Peyer's patch (tissue), 4 donors: ENCODE measurements at regions not wholly inside any gene's neighbourhood (a gene's known extent, or its start where the extent isn't known, plus 50 kb on each side); places are given as distances from the start of the nearest gene placed in this dataset.
A peak's percentile ranks its signal among the peaks of the same experiment; 100 is the strongest.
"Not testable (repeated sequence)": the region's sequence is repeated elsewhere in the genome, so short reads cannot be mapped to it uniquely, and the experiment has no call there.

Experiments
- DNase-seq, 3 donors: peaks; one replicate each; pipeline ENCODE4 v3.0.0-alpha.2; 2017 to 2019
- H3K27ac ChIP-seq, 4 donors: fragments of 200-600 bp; sonication (generic); one replicate each; pipeline ENCODE4 v1.5.1; 2016 to 2019
- H3K27me3 ChIP-seq, 2 donors: fragments of 200-600 bp; sonication (generic); one replicate each; pipeline ENCODE4 v1.5.1; 2019
- H3K36me3 ChIP-seq, 3 donors: fragments of 200-600 bp; sonication (generic); one replicate each; pipeline ENCODE4 v1.5.1; 2016 to 2019
- H3K4me1 ChIP-seq, 4 donors: fragments of 200-600 bp; sonication (generic); one replicate each; pipeline ENCODE4 v1.5.1; 2016 to 2019
- H3K4me3 ChIP-seq, 4 donors: fragments of 200-600 bp; sonication (generic); 1 replicate in 3 of 4; 2 replicates in 1 of 4; pipeline ENCODE4 v1.5.1; 2016 to 2019; ENCODE audit warnings: mild to moderate bottlenecking in 1 of 4
- H3K9me3 ChIP-seq, 4 donors: fragments of 200-600 bp; sonication (generic); one replicate each; pipeline ENCODE4 v1.5.1; 2016 to 2019; ENCODE audit warnings: mild to moderate bottlenecking in 1 of 4
- CTCF ChIP-seq, 6 experiments: fragments of 450-650 bp in 4 of 6; fragments of 200-600 bp in 2 of 6; sonication (generic) in 1 of 6; IDR thresholded peaks; one replicate each; pipeline ENCODE4 v1.5.1; 2017 to 2019; ENCODE audit warnings: antibody characterized with exemption in 6 of 6, mild to moderate bottlenecking in 3 of 6, moderate library complexity in 1 of 6
- POLR2A ChIP-seq, 2 donors: fragments of 450-650 bp; IDR thresholded peaks; one replicate each; pipeline ENCODE4 v1.5.1; 2017; ENCODE audit warnings: antibody characterized with exemption in 2 of 2, mild to moderate bottlenecking in 2 of 2, moderate library complexity in 2 of 2

DNA sequence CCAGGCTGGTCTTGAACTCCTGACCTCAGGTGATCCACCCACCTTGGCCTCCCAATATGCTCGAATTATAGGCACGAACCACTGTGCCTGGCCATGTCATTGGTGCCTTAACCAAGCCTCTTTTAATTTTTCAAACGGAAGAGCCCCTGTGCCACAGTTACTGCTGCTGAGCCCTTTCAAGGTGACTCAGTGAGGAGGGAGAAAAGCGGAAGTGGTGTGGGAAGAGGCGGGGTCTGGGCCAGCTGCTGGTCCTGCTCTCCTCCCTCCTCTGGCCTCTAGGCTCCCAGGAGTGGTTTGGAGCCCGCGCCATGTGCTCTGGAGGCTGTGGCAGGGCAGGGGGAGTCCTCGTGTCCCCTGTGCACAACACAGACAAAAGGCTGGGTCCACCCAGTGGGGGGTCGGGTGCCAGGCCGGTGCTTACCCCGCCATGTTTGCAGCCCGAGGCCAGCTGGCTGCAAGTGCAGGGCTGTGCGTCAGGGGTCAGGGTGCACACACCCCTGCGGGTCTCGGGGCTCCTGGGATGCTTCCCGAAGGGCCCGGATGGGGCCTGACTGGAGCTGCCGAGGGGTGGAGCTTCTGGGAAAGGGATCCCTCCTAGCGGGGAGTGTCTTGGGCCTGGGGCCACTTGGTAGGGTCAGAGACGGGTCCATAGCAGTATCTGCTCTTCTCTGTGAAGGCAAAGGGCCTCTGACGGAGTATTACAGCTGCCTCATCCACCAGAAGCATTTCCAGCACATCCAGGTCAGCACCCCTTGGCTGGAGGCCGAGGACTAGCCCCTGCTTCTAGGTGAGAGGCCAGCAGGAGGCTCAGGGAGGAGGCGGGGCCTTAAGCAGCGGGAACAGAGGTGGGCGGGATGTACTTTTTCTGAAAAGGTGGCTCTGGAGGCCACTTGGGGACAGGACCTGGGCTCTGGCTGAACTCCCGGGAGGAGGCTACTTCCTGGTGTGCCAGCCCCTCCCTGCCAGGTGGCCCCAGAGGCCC lies 100.4 kb upstream of the CCZ1B start:
- not testable (repeated sequence) for H3K9me3 ChIP-seq, H3K27me3 ChIP-seq, H3K36me3 ChIP-seq, H3K4me1 ChIP-seq, H3K27ac ChIP-seq, H3K4me3 ChIP-seq
- peak in 1 of 3 donors; percentile 51 for DNase-seq

- not testable (repeated sequence) for H3K36me3 ChIP-seq, H3K4me1 ChIP-seq, DNase-seq, H3K27me3 ChIP-seq, H3K9me3 ChIP-seq, H3K27ac ChIP-seq, H3K4me3 ChIP-seq
Measured at GRCh38 chr7:6927643-6928042, 101.6 kb upstream of the CCZ1B start.

GRCh38 chr7:6929588-6929987 lies 103.5 kb upstream of the CCZ1B start:
- not testable (repeated sequence) for H3K4me1 ChIP-seq, H3K27ac ChIP-seq, H3K27me3 ChIP-seq, H3K36me3 ChIP-seq, H3K4me3 ChIP-seq, H3K9me3 ChIP-seq, DNase-seq

- H3K4me3 ChIP-seq, DNase-seq, H3K27me3 ChIP-seq, H3K9me3 ChIP-seq, H3K36me3 ChIP-seq, H3K4me1 ChIP-seq, H3K27ac ChIP-seq: not testable (repeated sequence)
Measured at GRCh38 chr7:6930081-6930635, 104.1 kb upstream of the CCZ1B start.

- TF ChIP-seq CTCF (IDR thresholded peaks at IDR 0.05) = peak in 4 of 6 experiments; percentile 39 to 50 (median 43)
- H3K27ac ChIP-seq, H3K36me3 ChIP-seq, H3K27me3 ChIP-seq, H3K9me3 ChIP-seq, H3K4me1 ChIP-seq, H3K4me3 ChIP-seq: not testable (repeated sequence)
- peak in 1 of 3 donors; percentile 72 for DNase-seq
Measured at GRCh38 chr7:6930787-6931186, 104.7 kb upstream of the CCZ1B start.

DNA sequence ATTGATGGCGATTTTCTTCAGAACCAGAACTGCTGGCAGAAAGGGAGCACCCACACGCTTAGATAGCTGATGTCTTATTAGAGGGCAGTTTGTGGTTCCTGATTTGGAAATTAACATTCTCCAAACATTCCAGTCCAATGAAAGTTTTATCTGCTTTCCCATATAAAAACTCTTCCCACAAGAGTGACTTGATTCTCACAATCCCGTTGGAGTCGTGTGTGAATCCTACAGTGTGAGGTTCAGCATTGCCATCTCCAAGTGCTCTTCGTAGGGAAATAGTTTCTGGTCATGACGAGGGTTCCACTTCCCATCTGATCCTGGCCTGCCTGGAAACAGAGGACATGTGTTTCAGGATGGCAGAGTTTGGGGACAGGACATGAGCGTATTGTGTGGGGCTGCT lies 105.4 kb upstream of the CCZ1B start:
- not testable (repeated sequence) for H3K9me3 ChIP-seq, DNase-seq, H3K36me3 ChIP-seq, H3K27ac ChIP-seq, H3K27me3 ChIP-seq, H3K4me3 ChIP-seq, H3K4me1 ChIP-seq

DNA sequence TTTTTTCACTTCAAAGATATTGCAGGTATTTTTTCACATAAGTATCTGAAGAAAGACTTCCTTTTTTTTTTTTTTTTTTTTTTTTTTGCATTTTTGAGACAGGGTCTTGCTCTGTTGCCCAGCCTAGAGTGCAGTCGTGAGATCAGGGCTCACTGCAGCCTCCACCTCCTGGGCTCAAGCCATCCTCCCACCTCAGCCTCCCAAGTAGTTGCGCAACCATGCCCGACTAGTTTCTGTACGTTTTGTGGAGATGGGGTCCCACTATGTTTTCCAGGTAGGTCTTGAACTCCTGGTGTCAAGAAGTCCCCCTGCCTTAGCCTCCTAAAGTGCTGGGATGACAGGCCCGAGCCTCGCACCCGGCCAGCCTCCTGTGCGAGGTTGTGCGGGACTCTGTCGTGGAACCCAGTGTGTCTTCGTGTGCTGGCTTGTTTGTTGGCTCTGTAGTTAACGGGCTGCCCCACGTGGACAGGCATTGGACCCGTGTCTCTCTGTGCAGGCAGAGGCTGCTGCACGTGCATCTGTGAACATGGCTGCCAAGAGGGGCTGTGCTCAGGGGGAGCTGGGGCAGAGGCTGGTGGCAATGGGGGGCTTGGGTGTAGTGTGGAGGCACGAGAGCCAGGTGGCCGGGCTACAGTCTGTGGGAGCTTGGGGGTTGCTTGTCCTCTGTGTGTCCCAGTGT lies 108.0 kb upstream of the CCZ1B start:
- H3K9me3 ChIP-seq, H3K27me3 ChIP-seq, H3K27ac ChIP-seq, DNase-seq, H3K36me3 ChIP-seq, H3K4me1 ChIP-seq, H3K4me3 ChIP-seq: not testable (repeated sequence)

- no peaks in the 10 kb centered on the region for H3K4me1 ChIP-seq
- no peak overlapping the region for H3K4me3 ChIP-seq
- TF ChIP-seq POLR2A (IDR thresholded peaks at IDR 0.05) (no peak), CTCF (IDR thresholded peaks at IDR 0.05) (no peak)
Measured at GRCh38 chr7:6934981-6935380, 108.9 kb upstream of the CCZ1B start.

DNA sequence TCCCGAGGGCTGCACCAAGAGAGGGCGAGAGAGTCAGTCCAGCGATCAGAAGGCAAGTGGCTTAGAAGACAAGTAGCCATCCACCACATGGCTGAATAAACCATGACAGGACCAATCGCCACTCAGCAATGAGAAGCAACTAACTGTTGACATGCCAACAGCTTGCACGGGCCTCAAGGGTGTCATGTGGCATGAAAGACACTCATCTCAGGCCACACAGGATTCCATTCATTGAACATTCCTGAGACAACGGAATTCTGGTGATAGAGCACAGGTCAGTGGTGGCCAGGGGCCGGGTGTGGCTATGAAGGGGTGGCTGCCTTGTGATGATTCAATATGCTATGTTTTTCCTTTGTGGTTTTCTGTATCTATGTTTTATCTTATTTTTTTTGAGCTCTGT lies 110.6 kb upstream of the CCZ1B start:
- not testable (repeated sequence) for DNase-seq, H3K27me3 ChIP-seq, H3K4me1 ChIP-seq, H3K9me3 ChIP-seq, H3K4me3 ChIP-seq, H3K36me3 ChIP-seq, H3K27ac ChIP-seq

More at GRCh38 chr7:6934981-6935380, 108.9 kb upstream of the CCZ1B start:
- no peak for DNase-seq
- Histone ChIP-seq H3K27ac (no peak overlapping the region), H3K27me3 (no peaks in the 10 kb centered on the region), H3K36me3 (no peaks in the 10 kb centered on the region), H3K9me3 (no peaks in the 10 kb centered on the region)

- not testable (repeated sequence) for H3K36me3 ChIP-seq, H3K27me3 ChIP-seq, H3K9me3 ChIP-seq, DNase-seq, H3K4me1 ChIP-seq, H3K4me3 ChIP-seq, H3K27ac ChIP-seq
Measured at GRCh38 chr7:6937746-6938145, 111.7 kb upstream of the CCZ1B start.
